H9 (cell line): ENCODE measurements at regions not wholly inside any gene's neighbourhood (a gene's known extent, or its start where the extent isn't known, plus 50 kb on each side); places are given as distances from the start of the nearest gene placed in this dataset.

Source experiments
- DNase-seq: peaks from one replicate; pipeline ENCODE4 v3.0.0-alpha.2; 2017
- H2AFZ ChIP-seq: one replicate; pipeline ENCODE4 v1.6.1; 2013; ENCODE audit warnings: mild to moderate bottlenecking, low read length, control low read depth, moderate library complexity
- H2AK5ac ChIP-seq: 2 replicates; pipeline ENCODE4 v1.6.1; 2013; ENCODE audit warnings: low read length, control low read depth, mixed read lengths; ENCODE audit not compliant: insufficient read length
- H2BK120ac ChIP-seq: one replicate; pipeline ENCODE4 v1.6.1; 2013; ENCODE audit warnings: low read depth, mild to moderate bottlenecking, low read length, control low read depth, inconsistent platforms; ENCODE audit not compliant: poor library complexity, severe bottlenecking
- H2BK12ac ChIP-seq: 2 replicates; pipeline ENCODE4 v1.6.1; 2013; ENCODE audit warnings: low read length, control low read depth, mixed read lengths, low read depth; ENCODE audit not compliant: insufficient read length
- H2BK15ac ChIP-seq: 2 replicates; pipeline ENCODE4 v1.6.1; 2013; ENCODE audit warnings: low read depth, low read length, control low read depth
- H2BK20ac ChIP-seq: one replicate; pipeline ENCODE4 v1.6.1; 2013; ENCODE audit warnings: low read depth, mild to moderate bottlenecking, low read length, control low read depth, inconsistent platforms; ENCODE audit not compliant: poor library complexity, severe bottlenecking
- H2BK5ac ChIP-seq: 2 replicates; pipeline ENCODE4 v1.6.1; 2013; ENCODE audit warnings: low read length, control low read depth, mixed read lengths; ENCODE audit not compliant: insufficient read length
- H3K14ac ChIP-seq: 2 replicates; pipeline ENCODE4 v1.6.1; 2013; ENCODE audit warnings: low read length, control low read depth; ENCODE audit not compliant: insufficient read depth
- H3K18ac ChIP-seq: 2 replicates; pipeline ENCODE4 v1.6.1; 2013; ENCODE audit warnings: low read depth, mild to moderate bottlenecking, mixed read lengths, low read length, control low read depth; ENCODE audit not compliant: insufficient read length
- H3K23ac ChIP-seq: 2 replicates; pipeline ENCODE4 v1.6.1; 2013; ENCODE audit warnings: low read length, control low read depth, mixed read lengths, low read depth; ENCODE audit not compliant: insufficient read length
- H3K23me2 ChIP-seq: 2 replicates; pipeline ENCODE4 v1.6.1; 2013; ENCODE audit warnings: low read depth, mild to moderate bottlenecking, mixed read lengths, low read length, control low read depth; ENCODE audit not compliant: insufficient read length, poor library complexity, severe bottlenecking
- H3K27ac ChIP-seq: 2 replicates; pipeline ENCODE4 v1.5.1; 2013; ENCODE audit warnings: low read length, control low read depth, mixed read lengths, low read depth; ENCODE audit not compliant: insufficient read length
- H3K27me3 ChIP-seq: 2 replicates; pipeline ENCODE4 v1.6.1; 2013; ENCODE audit warnings: low read length, control low read depth, inconsistent platforms; ENCODE audit not compliant: insufficient read depth
- H3K4ac ChIP-seq: 2 replicates; pipeline ENCODE4 v1.6.1; 2013; ENCODE audit warnings: low read depth, mild to moderate bottlenecking, control low read depth, inconsistent platforms, low read length, moderate library complexity
- H3K4me1 ChIP-seq: 2 replicates; pipeline ENCODE4 v1.6.1; 2013; ENCODE audit warnings: low read length, control low read depth, inconsistent platforms; ENCODE audit not compliant: insufficient read depth
- H3K4me2 ChIP-seq: 2 replicates; pipeline ENCODE4 v1.6.1; 2013; ENCODE audit warnings: low read length, control low read depth, mixed read lengths; ENCODE audit not compliant: insufficient read length, insufficient read depth
- H3K56ac ChIP-seq: 2 replicates; pipeline ENCODE4 v1.6.1; 2013; ENCODE audit warnings: low read depth, mild to moderate bottlenecking, mixed read lengths, low read length, control low read depth; ENCODE audit not compliant: insufficient read length
- H3K79me1 ChIP-seq: 2 replicates; pipeline ENCODE4 v1.6.1; 2013; ENCODE audit warnings: low read depth, mild to moderate bottlenecking, moderate library complexity, low read length, control low read depth, inconsistent platforms; ENCODE audit not compliant: insufficient read depth, poor library complexity, severe bottlenecking
- H3K79me2 ChIP-seq: 2 replicates; pipeline ENCODE4 v1.6.1; 2013; ENCODE audit warnings: low read length, control low read depth, inconsistent platforms; ENCODE audit not compliant: insufficient read depth
- H3K9ac ChIP-seq: 2 replicates; pipeline ENCODE4 v1.6.1; 2013; ENCODE audit warnings: low read length, control low read depth, mixed read lengths; ENCODE audit not compliant: insufficient read length; ENCODE audit errors: extremely low read depth
- H3K9me3 ChIP-seq: one replicate; pipeline ENCODE4 v1.6.1; 2013; ENCODE audit warnings: low read depth, low read length, inconsistent platforms; ENCODE audit not compliant: control insufficient read depth
- H3T11ph ChIP-seq: one replicate; pipeline ENCODE4 v1.6.1; 2013; ENCODE audit warnings: mild to moderate bottlenecking, low read length, control low read depth, inconsistent platforms
- H4K20me1 ChIP-seq: one replicate; pipeline ENCODE4 v1.6.1; 2013; ENCODE audit not compliant: control insufficient read depth, insufficient read length, insufficient read depth
- H4K5ac ChIP-seq: 2 replicates; pipeline ENCODE4 v1.6.1; 2013; ENCODE audit warnings: low read depth, mild to moderate bottlenecking, mixed read lengths, low read length, control low read depth; ENCODE audit not compliant: insufficient read length
- H4K8ac ChIP-seq: replicated peaks from 2 replicates; pipeline ENCODE4 v1.6.1; 2013; ENCODE audit warnings: low read length, control low read depth, mixed read lengths, low read depth; ENCODE audit not compliant: insufficient read length
- H4K91ac ChIP-seq: 2 replicates; pipeline ENCODE4 v1.6.1; 2013; ENCODE audit warnings: low read depth, mild to moderate bottlenecking, moderate library complexity, mixed read lengths, low read length, control low read depth; ENCODE audit not compliant: insufficient read length
- H3K27ac Mint-ChIP-seq, 3 experiments: 2 replicates in 2 of 3; 3 replicates in 1 of 3; pipeline ENCODE4 v1.8.0; 2020 to 2021; ENCODE audit warnings: mixed read lengths in 3 of 3, mild to moderate bottlenecking in 1 of 3, moderate library complexity in 1 of 3
- H3K27me3 Mint-ChIP-seq: 2 replicates; pipeline ENCODE4 v1.8.0; 2021; ENCODE audit warnings: low read depth, mild to moderate bottlenecking, moderate library complexity, mixed read lengths
- H3K36me3 Mint-ChIP-seq, 3 experiments: 2 replicates in 2 of 3; 3 replicates in 1 of 3; pipeline ENCODE4 v1.8.0; 2020 to 2021; ENCODE audit warnings: low read depth in 3 of 3, mixed read lengths in 3 of 3; ENCODE audit not compliant: insufficient read depth in 1 of 3
- H3K4me1 Mint-ChIP-seq, 2 experiments: 2 replicates each; pipeline ENCODE4 v1.8.0; 2020; ENCODE audit warnings: mixed read lengths in 2 of 2
- H3K4me3 Mint-ChIP-seq, 2 experiments: 2 replicates in 1 of 2; 3 replicates in 1 of 2; pipeline ENCODE4 v1.8.0; 2020 to 2021; ENCODE audit warnings: mild to moderate bottlenecking in 2 of 2, mixed read lengths in 2 of 2, moderate library complexity in 1 of 2
- H3K9me3 Mint-ChIP-seq, 2 experiments: 2 replicates in 1 of 2; 3 replicates in 1 of 2; pipeline ENCODE4 v1.8.0; 2020; ENCODE audit warnings: mild to moderate bottlenecking in 2 of 2, mixed read lengths in 2 of 2, moderate library complexity in 1 of 2
- CTCF ChIP-seq: fragments of 200-600 bp; sonication (generic); conservative IDR thresholded peaks from 3 replicates; pipeline ENCODE4 v1.8.0; 2021; ENCODE audit warnings: antibody characterized with exemption, mild to moderate bottlenecking
- WGBS: extraction: QIAGEN DNeasy Blood & Tissue Kit; methylation state at CpG from one replicate; pipeline ENCODE4 v1.1.7; 2013; ENCODE audit warnings: missing lambda C conversion rate, low lambda C conversion rate, mixed read lengths; ENCODE audit not compliant: insufficient read length; ENCODE audit errors: extremely low coverage; 5-methylcytosine and 5-hydroxymethylcytosine counted together

- no peak overlapping the region for H3K23ac ChIP-seq
- H4K20me1 ChIP-seq, result no peaks in the 10 kb centered on the region
- no peak for DNase-seq
- no peaks in the 10 kb centered on the region for H3K79me1 ChIP-seq
- no peak overlapping the region for H3T11ph ChIP-seq
- Mint-ChIP-seq H3K27ac (peak overlapping the region in 1 of 3 experiments; percentile 73; a peak in 1 of 7 replicates), H3K9me3 (peaks cover 0 to 2% of the 10 kb centered on the region in 2 experiments; a peak in 2 of 5 replicates), H3K27me3 (no peaks in the 10 kb centered on the region), H3K36me3 (no peaks in the 10 kb centered on the region), H3K4me3 (no peak overlapping the region), H3K4me1 (no peaks in the 10 kb centered on the region)
- no peak overlapping the region for H2BK15ac ChIP-seq
- no peaks in the 10 kb centered on the region for H3K27me3 ChIP-seq
- no peak overlapping the region for H3K18ac ChIP-seq
- H2BK20ac ChIP-seq, result no peak overlapping the region
- no peak overlapping the region for H3K4me2 ChIP-seq
- no peak overlapping the region for H3K27ac ChIP-seq
- no peaks in the 10 kb centered on the region for H3K9me3 ChIP-seq
- H4K8ac ChIP-seq, result no peak overlapping the region
- no peaks in the 10 kb centered on the region for H3K23me2 ChIP-seq
- H3K56ac ChIP-seq, result no peak overlapping the region
- H4K91ac ChIP-seq, result no peak overlapping the region
- H3K9ac ChIP-seq, result no peak overlapping the region
- no peaks in the 10 kb centered on the region for H3K79me2 ChIP-seq
- no peak for TF ChIP-seq CTCF
- H2BK5ac ChIP-seq, result no peak overlapping the region
- no peak overlapping the region for H3K14ac ChIP-seq
- H4K5ac ChIP-seq, result no peak overlapping the region
- H2BK120ac ChIP-seq, result no peak overlapping the region
- no CpG with 5 or more reads among the region's 9 CpGs for WGBS
- no peak overlapping the region for H2AK5ac ChIP-seq
- H3K4me1 ChIP-seq, result no peaks in the 10 kb centered on the region
- no peak overlapping the region for H2BK12ac ChIP-seq
- no peak overlapping the region for H3K4ac ChIP-seq
- peak overlapping the region; percentile 48 for H2AFZ ChIP-seq
These were observed 238.3 kb upstream of the TRIB2 start for GRCh38 chr2:12478151-12479064.
